ENCODE measurements at regions not wholly inside any gene's neighbourhood (a gene's known extent, or its start where the extent isn't known, plus 50 kb on each side); places are given as distances from the start of the nearest gene placed in this dataset.

DNA sequence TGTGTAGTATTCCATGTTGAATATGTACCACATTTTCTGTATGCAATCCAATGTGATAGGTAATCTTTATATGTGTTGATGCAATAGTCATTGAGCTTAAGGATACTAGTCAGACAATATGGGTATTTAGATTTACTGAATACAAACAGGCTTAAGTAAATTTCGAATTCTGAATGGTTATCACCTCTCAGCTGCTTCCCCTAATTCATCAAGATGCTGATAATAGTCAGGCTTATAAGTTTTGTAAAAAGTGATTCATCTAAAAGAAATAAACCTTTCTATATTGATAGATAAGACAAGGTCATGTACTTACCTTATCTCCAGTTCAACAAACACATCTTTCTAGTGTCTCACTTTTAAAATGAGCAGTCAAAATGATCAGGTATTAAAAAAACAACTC lies 205.5 kb downstream of the CASP12 start:
- TF ChIP-seq, protein P1, sequence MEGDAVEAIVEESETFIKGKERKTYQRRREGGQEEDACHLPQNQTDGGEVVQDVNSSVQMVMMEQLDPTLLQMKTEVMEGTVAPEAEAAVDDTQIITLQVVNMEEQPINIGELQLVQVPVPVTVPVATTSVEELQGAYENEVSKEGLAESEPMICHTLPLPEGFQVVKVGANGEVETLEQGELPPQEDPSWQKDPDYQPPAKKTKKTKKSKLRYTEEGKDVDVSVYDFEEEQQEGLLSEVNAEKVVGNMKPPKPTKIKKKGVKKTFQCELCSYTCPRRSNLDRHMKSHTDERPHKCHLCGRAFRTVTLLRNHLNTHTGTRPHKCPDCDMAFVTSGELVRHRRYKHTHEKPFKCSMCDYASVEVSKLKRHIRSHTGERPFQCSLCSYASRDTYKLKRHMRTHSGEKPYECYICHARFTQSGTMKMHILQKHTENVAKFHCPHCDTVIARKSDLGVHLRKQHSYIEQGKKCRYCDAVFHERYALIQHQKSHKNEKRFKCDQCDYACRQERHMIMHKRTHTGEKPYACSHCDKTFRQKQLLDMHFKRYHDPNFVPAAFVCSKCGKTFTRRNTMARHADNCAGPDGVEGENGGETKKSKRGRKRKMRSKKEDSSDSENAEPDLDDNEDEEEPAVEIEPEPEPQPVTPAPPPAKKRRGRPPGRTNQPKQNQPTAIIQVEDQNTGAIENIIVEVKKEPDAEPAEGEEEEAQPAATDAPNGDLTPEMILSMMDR (IDR thresholded peaks at IDR 0.05) = no peak
- TF ChIP-seq EP300 (IDR thresholded peaks at IDR 0.05) (no peak), POLR2A (IDR thresholded peaks at IDR 0.05; ENCODE audit: low read depth) (no peak)

Data from esophagus muscularis mucosa (tissue), 4 donors.